DND-41 (cell line): ENCODE measurements at regions not wholly inside any gene's neighbourhood (a gene's known extent, or its start where the extent isn't known, plus 50 kb on each side); places are given as distances from the start of the nearest gene placed in this dataset.
"Not testable (repeated sequence)": the region's sequence is repeated elsewhere in the genome, so short reads cannot be mapped to it uniquely, and the experiment has no call there.

Source experiments
- ATAC-seq: fragments of 200-7000 bp; cut with Tn5 transposase; 3 replicates; pipeline ENCODE4 v1.9.1; 2021; ENCODE audit warnings: low read depth; ENCODE audit not compliant: insufficient read depth
- DNase-seq: peaks from one replicate; pipeline ENCODE4 v3.0.0-alpha.2; 2020
- H2AFZ ChIP-seq: 2 replicates; pipeline ENCODE4 v1.6.0; 2012; ENCODE audit warnings: low read depth, low read length
- H3K27ac ChIP-seq: 2 replicates; pipeline ENCODE4 v1.5.1; 2012; ENCODE audit warnings: low read length, inconsistent platforms
- H3K27me3 ChIP-seq: fragments of 200-600 bp; sonication (generic); 2 replicates; pipeline ENCODE4 v1.6.0; 2012; ENCODE audit warnings: low read length, mild to moderate bottlenecking, inconsistent platforms; ENCODE audit not compliant: insufficient read depth, poor library complexity
- H3K36me3 ChIP-seq: 2 replicates; pipeline ENCODE4 v1.5.1; 2012; ENCODE audit warnings: low read length, inconsistent platforms; ENCODE audit not compliant: insufficient read depth
- H3K4me1 ChIP-seq: 2 replicates; pipeline ENCODE4 v1.5.1; 2012; ENCODE audit warnings: mild to moderate bottlenecking, low read length; ENCODE audit not compliant: insufficient read depth
- H3K4me2 ChIP-seq: 2 replicates; pipeline ENCODE4 v1.6.0; 2012; ENCODE audit warnings: mild to moderate bottlenecking, moderate library complexity, low read length, inconsistent platforms; ENCODE audit not compliant: insufficient read depth
- H3K4me3 ChIP-seq, 2 experiments: fragments of 200-600 bp in 1 of 2; shearing (Covaris generic) in 1 of 2; 2 replicates each; pipeline ENCODE4 v1.5.1; 2012 to 2016; ENCODE audit warnings: inconsistent platforms in 2 of 2, low read length in 2 of 2, mild to moderate bottlenecking in 2 of 2, low read depth in 1 of 2, moderate library complexity in 1 of 2
- H3K79me2 ChIP-seq: 2 replicates; pipeline ENCODE4 v1.6.0; 2012; ENCODE audit warnings: low read length, inconsistent platforms; ENCODE audit not compliant: insufficient read depth
- H3K9ac ChIP-seq: 2 replicates; pipeline ENCODE4 v1.6.0; 2012; ENCODE audit warnings: low read depth, mild to moderate bottlenecking, inconsistent platforms, low read length, moderate library complexity
- H3K9me3 ChIP-seq: 2 replicates; pipeline ENCODE4 v1.5.1; 2012; ENCODE audit warnings: low read length, moderate library complexity, mild to moderate bottlenecking, inconsistent platforms; ENCODE audit not compliant: insufficient read depth, severe bottlenecking
- H4K20me1 ChIP-seq: 2 replicates; pipeline ENCODE4 v1.6.0; 2012; ENCODE audit warnings: low read length; ENCODE audit not compliant: insufficient read depth

DNA sequence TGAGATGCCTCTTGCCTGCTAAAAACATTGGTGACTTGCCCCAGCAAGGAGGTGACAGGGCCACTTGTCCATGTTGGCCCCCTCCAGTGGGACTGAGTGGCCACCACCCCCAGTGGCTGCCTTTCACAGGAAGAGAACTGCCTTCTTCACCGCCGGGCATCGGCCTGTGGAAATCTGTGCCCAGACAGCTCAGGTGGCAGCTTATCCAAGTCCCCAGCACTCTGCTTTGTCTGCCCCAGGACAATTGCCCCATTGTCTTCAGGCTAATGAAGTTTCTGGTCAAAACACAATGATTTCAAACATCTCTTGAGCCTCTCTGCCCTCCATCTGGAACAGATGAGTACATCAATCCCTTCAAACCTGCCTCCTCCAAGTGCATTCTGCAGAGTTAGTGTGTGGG is 99.1 kb upstream of the PLGLB2 start:
- H3K4me3 ChIP-seq, H3K79me2 ChIP-seq, H4K20me1 ChIP-seq, H2AFZ ChIP-seq, H3K36me3 ChIP-seq, H3K27me3 ChIP-seq, H3K27ac ChIP-seq, DNase-seq, H3K9me3 ChIP-seq, H3K9ac ChIP-seq, ATAC-seq, H3K4me2 ChIP-seq: not testable (repeated sequence)
- H3K4me1 ChIP-seq = peaks cover 12% of the 10 kb centered on the region

DNA sequence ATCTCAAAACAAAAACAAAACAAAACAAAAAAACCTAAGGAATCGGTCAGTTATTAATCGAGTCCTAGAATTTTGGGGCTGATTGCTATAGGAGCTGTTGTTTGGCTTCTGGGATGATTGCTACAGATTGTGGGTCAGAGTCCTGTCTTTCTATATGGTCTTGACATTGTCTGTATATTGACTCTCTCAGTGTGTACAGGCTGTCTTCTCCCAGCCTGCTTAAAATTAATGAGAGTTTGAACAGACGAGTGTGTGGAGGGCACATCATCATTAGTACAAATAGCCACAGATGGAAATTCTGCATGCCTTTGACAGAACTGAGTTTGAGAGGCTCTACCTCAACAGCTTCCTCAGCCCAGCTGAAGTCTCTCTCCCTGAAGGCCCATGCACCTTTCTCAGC is 98.0 kb upstream of the PLGLB2 start:
- peaks cover 12% of the 10 kb centered on the region for H3K4me1 ChIP-seq
- H3K9me3 ChIP-seq, H3K36me3 ChIP-seq, H3K27ac ChIP-seq, H2AFZ ChIP-seq, H3K79me2 ChIP-seq, DNase-seq, H3K4me2 ChIP-seq, H3K27me3 ChIP-seq, ATAC-seq, H4K20me1 ChIP-seq, H3K4me3 ChIP-seq, H3K9ac ChIP-seq: not testable (repeated sequence)

GRCh38 chr2:87650837-87651236 is 97.0 kb upstream of the PLGLB2 start:
- ATAC-seq, H3K9me3 ChIP-seq, H3K36me3 ChIP-seq: not testable (repeated sequence)

DNA sequence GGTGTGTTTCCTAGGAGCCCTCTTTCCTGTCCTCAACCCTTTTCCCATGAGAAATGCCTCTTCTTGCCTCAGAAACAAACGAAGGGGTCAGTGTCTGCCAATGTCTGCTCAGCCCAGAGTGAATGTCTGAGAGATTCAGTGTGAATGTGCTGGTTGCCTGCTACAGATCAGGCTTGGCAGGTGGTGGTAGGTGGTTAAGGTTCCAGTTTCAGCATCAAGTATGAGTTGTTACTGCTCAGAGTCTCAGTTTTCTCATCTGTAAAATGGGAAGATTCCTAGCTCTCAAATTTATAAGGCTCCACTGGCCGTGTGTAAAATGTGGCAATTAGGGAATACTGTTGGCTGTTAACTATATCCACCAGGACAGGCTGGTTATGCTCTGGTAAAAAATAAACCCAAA is 96.3 kb upstream of the PLGLB2 start:
- H3K4me3 ChIP-seq, H3K9ac ChIP-seq, H3K27me3 ChIP-seq, H2AFZ ChIP-seq, H3K4me2 ChIP-seq, DNase-seq, H3K27ac ChIP-seq, H3K79me2 ChIP-seq, ATAC-seq, H3K9me3 ChIP-seq, H4K20me1 ChIP-seq, H3K36me3 ChIP-seq: not testable (repeated sequence)
- peaks cover 12% of the 10 kb centered on the region for H3K4me1 ChIP-seq

More at GRCh38 chr2:87650837-87651236, 97.0 kb upstream of the PLGLB2 start:
- not testable (repeated sequence) for H4K20me1 ChIP-seq, DNase-seq, H3K9ac ChIP-seq, H3K27ac ChIP-seq, H3K4me2 ChIP-seq, H3K4me3 ChIP-seq, H3K79me2 ChIP-seq, H2AFZ ChIP-seq, H3K27me3 ChIP-seq
- peaks cover 12% of the 10 kb centered on the region for H3K4me1 ChIP-seq

GRCh38 chr2:87653373-87653772 is 94.5 kb upstream of the PLGLB2 start:
- not testable (repeated sequence) for H3K4me1 ChIP-seq, ATAC-seq

DNA sequence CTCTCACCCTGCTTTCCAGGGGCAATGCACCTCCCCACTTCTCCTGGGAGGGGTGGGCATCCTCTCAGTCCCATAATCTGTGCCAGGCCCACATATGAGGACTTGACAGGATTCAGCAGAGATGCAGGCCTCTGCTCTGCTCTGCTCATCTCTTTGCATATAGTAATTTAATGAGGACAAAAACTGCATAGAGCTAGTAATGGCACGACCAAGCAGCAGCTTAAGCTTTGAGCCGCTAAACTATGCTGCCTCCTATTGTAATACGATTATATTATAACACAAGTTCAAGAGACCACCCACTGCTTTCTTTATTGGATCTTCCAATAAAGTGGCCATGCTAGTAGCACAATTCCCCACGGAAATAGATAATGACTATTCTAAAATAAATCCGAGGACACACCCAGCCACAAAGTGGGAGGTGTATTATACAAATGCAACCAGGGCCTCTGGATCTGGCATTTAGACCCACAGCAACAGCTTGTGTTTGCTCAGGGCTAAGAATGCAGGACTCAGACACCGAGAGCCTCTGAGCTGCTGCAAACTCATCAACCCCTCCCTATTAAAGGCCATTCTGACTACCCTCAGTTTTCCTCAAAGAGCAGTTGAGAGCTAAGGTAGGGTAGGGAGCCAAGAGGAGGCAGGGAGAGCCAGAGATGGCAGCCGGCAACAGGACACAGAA is 93.6 kb upstream of the PLGLB2 start:
- H2AFZ ChIP-seq, H3K9me3 ChIP-seq, H3K4me3 ChIP-seq, H3K27ac ChIP-seq, H3K4me2 ChIP-seq, ATAC-seq, H4K20me1 ChIP-seq, H3K79me2 ChIP-seq, DNase-seq, H3K9ac ChIP-seq, H3K4me1 ChIP-seq, H3K36me3 ChIP-seq, H3K27me3 ChIP-seq: not testable (repeated sequence)

More at GRCh38 chr2:87653373-87653772, 94.5 kb upstream of the PLGLB2 start:
- not testable (repeated sequence) for H4K20me1 ChIP-seq, H3K9ac ChIP-seq, H3K27ac ChIP-seq, H3K27me3 ChIP-seq, DNase-seq, H3K4me2 ChIP-seq, H3K79me2 ChIP-seq, H3K36me3 ChIP-seq, H3K4me3 ChIP-seq, H2AFZ ChIP-seq, H3K9me3 ChIP-seq

- H2AFZ ChIP-seq, H3K27ac ChIP-seq, H3K79me2 ChIP-seq, H3K9me3 ChIP-seq, H3K4me2 ChIP-seq, H3K36me3 ChIP-seq, DNase-seq, H3K27me3 ChIP-seq, H3K4me1 ChIP-seq, H4K20me1 ChIP-seq, H3K4me3 ChIP-seq, H3K9ac ChIP-seq, ATAC-seq: not testable (repeated sequence)
These were observed 90.0 kb upstream of the PLGLB2 start for GRCh38 chr2:87657915-87658314.

DNA sequence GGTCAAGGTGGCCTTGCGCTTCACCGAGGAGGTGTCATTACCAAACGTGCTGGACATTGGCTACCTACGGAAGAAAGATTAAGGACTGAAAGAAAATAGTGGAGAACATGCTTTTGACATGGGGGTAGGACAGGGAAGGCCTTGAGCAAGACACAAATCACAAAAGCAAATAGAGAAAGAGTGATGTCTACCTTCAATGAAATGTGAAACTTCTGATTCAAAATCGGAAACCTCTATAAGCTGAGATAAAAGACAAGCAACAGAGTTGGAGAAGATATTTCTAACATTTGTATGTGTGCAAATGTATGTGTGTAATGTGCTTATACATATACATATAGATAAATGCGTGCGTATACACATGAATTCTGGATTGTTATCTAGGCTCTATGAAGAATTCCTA is 89.5 kb upstream of the PLGLB2 start:
- H3K27ac ChIP-seq, ATAC-seq, H3K9me3 ChIP-seq, H3K79me2 ChIP-seq, H3K36me3 ChIP-seq, H3K4me2 ChIP-seq, H3K4me3 ChIP-seq, H3K9ac ChIP-seq, H3K4me1 ChIP-seq, H3K27me3 ChIP-seq, H4K20me1 ChIP-seq, DNase-seq, H2AFZ ChIP-seq: not testable (repeated sequence)
